Esophagus squamous epithelium (tissue), 5 donors: ENCODE measurements at regions not wholly inside any gene's neighbourhood (a gene's known extent, or its start where the extent isn't known, plus 50 kb on each side); places are given as distances from the start of the nearest gene placed in this dataset.

Experiments
- DNase-seq: peaks from one replicate; lab custom pipeline; 2025; lab: John Stamatoyannopoulos, UW
- H3K27ac ChIP-seq, 4 donors: fragments of 200-600 bp; sonication (generic); one replicate each; pipeline ENCODE4 v1.5.1; 2016 to 2019; ENCODE audit warnings: mild to moderate bottlenecking in 1 of 4
- H3K27me3 ChIP-seq, 4 donors: fragments of 200-600 bp; sonication (generic); 1 replicate in 3 of 4; 2 replicates in 1 of 4; pipeline versions ENCODE4 v1.5.1 to v1.6.0; 2017 to 2021; ENCODE audit warnings: antibody characterized with exemption in 1 of 4
- H3K36me3 ChIP-seq, 3 donors: fragments of 200-600 bp; sonication (generic); one replicate each; pipeline ENCODE4 v1.5.1; 2016 to 2019
- H3K4me1 ChIP-seq, 3 donors: fragments of 200-600 bp; sonication (generic); one replicate each; pipeline ENCODE4 v1.5.1; 2017 to 2019
- H3K4me3 ChIP-seq, 4 donors: fragments of 200-600 bp; sonication (generic); 1 replicate in 3 of 4; 2 replicates in 1 of 4; pipeline ENCODE4 v1.5.1; 2016 to 2019; ENCODE audit warnings: mild to moderate bottlenecking in 2 of 4, moderate library complexity in 1 of 4
- H3K9me3 ChIP-seq, 3 donors: fragments of 200-600 bp; sonication (generic); one replicate each; pipeline ENCODE4 v1.5.1; 2016 to 2019
- CTCF ChIP-seq, 6 experiments: fragments of 450-650 bp in 4 of 6; fragments of 200-600 bp in 2 of 6; sonication (generic) in 2 of 6; IDR thresholded peaks; one replicate each; pipeline ENCODE4 v1.5.1; 2016 to 2019; ENCODE audit warnings: antibody characterized with exemption in 6 of 6, mild to moderate bottlenecking in 4 of 6, moderate library complexity in 4 of 6
- POLR2A ChIP-seq, 4 donors: fragments of 450-650 bp; IDR thresholded peaks; one replicate each; pipeline ENCODE4 v1.6.1; 2017; ENCODE audit warnings: antibody characterized with exemption in 4 of 4, mild to moderate bottlenecking in 4 of 4, moderate library complexity in 3 of 4
- WGBS, 2 donors: methylation state at CpG; one replicate each; pipeline ENCODE4 v1.1.5; 2018; 5-methylcytosine and 5-hydroxymethylcytosine counted together
- intact Hi-C: fragments of 100-400 bp; cut with DNase I; formaldehyde crosslinking; loops from one replicate; pipeline ENCODE4 v1.15.0; 2022
- donor health status: DM: yes; HTN: yes; CAD: no.

DNA sequence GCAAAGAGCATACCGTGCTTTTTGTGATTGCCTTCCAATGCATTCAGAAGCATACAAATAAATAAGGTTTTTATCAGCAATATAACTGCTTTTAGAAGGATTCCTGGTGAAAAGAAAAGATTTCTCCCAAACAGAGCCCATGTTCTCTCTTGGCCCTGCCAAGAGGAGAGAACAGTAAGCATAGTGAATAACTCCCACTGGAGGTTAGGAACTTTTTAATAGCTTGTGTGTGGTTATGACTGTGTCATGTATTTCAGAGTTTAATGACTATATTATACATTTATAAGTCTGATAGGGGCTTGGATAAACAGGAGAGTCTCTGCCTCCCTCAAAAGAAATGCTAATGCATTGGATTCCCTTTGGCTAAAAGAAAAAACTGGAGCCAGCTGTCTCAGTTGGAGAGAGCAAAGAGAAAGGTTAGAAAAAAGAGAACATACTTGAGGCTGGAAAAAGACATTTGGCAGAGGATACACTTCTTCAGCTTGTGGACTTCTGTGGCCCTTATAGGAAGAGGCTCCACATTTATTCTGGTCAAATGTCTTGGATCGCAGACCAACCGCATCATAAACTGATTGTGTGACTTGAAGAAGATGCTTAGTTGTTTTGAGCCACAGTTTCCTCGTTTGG, 63.0 kb upstream of the SPRED2 start:
- Histone ChIP-seq H3K36me3 (no peaks in the 10 kb centered on the region), H3K9me3 (no peaks in the 10 kb centered on the region), H3K27ac (no peak overlapping the region), H3K27me3 (peaks cover 0 to 4% (median 0%) of the 10 kb centered on the region in 4 donors), H3K4me3 (no peak overlapping the region), H3K4me1 (no peaks in the 10 kb centered on the region)
- WGBS, 2 donors, result 64 to 70% methylated on average over 4 of the region's 4 CpGs
- no peak for DNase-seq
- intact Hi-C loops, result no loop called here
- no peak for TF ChIP-seq CTCF (IDR thresholded peaks at IDR 0.05)

- 94 to 97% methylated on average over 3 of the region's 3 CpGs for WGBS, 2 donors
- Histone ChIP-seq H3K36me3 (no peaks in the 10 kb centered on the region), H3K27me3 (peaks cover 0 to 4% (median 0%) of the 10 kb centered on the region in 4 donors), H3K4me1 (no peaks in the 10 kb centered on the region), H3K27ac (no peak overlapping the region), H3K9me3 (peaks cover 0 to 2% (median 0%) of the 10 kb centered on the region in 3 donors), H3K4me3 (no peak overlapping the region)
- intact Hi-C loops, result no loop called here
- DNase-seq, result no peak
- no peak for TF ChIP-seq POLR2A (IDR thresholded peaks at IDR 0.05)
- TF ChIP-seq CTCF (IDR thresholded peaks at IDR 0.05), result no peak
Measured at GRCh38 chr2:65494078-65494477, 61.7 kb upstream of the SPRED2 start.

GRCh38 chr2:65491381-65491905, 59.0 kb upstream of the SPRED2 start:
- Histone ChIP-seq H3K4me1 (no peaks in the 10 kb centered on the region), H3K9me3 (peaks cover 0 to 16% (median 0%) of the 10 kb centered on the region in 3 donors), H3K27ac (no peak overlapping the region), H3K36me3 (no peaks in the 10 kb centered on the region), H3K4me3 (no peak overlapping the region), H3K27me3 (peaks cover 0 to 12% (median 0%) of the 10 kb centered on the region in 4 donors)
- no peak for DNase-seq
- TF ChIP-seq CTCF (IDR thresholded peaks at IDR 0.05), result no peak
- no peak for TF ChIP-seq POLR2A (IDR thresholded peaks at IDR 0.05)
- WGBS, 2 donors, result 41 to 45% methylated on average over 7 of the region's 7 CpGs
- intact Hi-C loops, result no loop called here

DNA sequence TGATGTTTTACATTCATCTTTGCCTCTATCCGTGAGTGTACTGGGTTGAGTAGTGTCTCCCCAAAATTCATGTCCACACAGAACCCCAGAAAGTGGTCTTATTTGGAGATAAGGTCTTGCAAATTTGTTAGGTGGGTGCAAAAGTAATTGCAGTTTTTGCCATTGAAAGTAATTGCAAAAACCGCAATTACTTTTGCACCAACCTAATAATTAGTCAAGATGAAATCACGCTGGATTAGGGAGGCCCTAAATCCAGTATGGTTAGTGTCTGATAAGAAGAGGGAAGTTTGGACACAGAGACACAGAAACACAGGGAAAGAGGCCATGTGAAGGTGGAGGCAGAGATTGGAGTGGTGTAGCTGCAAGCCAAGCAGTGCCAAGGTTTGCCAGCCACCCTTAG, 57.8 kb upstream of the SPRED2 start:
- H3K4me3 ChIP-seq, result no peak overlapping the region
- H3K27me3 ChIP-seq, result peaks cover 0 to 12% (median 0%) of the 10 kb centered on the region in 4 donors
- no peak overlapping the region for H3K27ac ChIP-seq
- intact Hi-C loops, result no loop called here
- H3K9me3 ChIP-seq, result peaks cover 0 to 16% (median 0%) of the 10 kb centered on the region in 3 donors
- 87 to 92% methylated on average over 3 of the region's 3 CpGs for WGBS, 2 donors
- DNase-seq, result no peak
- H3K4me1 ChIP-seq, result no peaks in the 10 kb centered on the region
- no peak for TF ChIP-seq POLR2A (IDR thresholded peaks at IDR 0.05)
- TF ChIP-seq CTCF (IDR thresholded peaks at IDR 0.05), result no peak
- no peaks in the 10 kb centered on the region for H3K36me3 ChIP-seq

- Histone ChIP-seq H3K4me1 (no peaks in the 10 kb centered on the region), H3K4me3 (no peak overlapping the region), H3K27ac (no peak overlapping the region), H3K9me3 (peaks cover 0 to 16% (median 0%) of the 10 kb centered on the region in 3 donors), H3K36me3 (no peaks in the 10 kb centered on the region), H3K27me3 (peaks cover 0 to 12% (median 0%) of the 10 kb centered on the region in 4 donors)
- WGBS, 2 donors, result 65 to 73% methylated on average over 3 to 5 of the region's 5 CpGs
- TF ChIP-seq CTCF (IDR thresholded peaks at IDR 0.05) (no peak), POLR2A (IDR thresholded peaks at IDR 0.05) (no peak)
- no peak for DNase-seq
- intact Hi-C loops, result no loop called here
Measured at GRCh38 chr2:65489269-65489668, 56.9 kb upstream of the SPRED2 start.
